HG03108 (cell line): ENCODE measurements at regions not wholly inside any gene's neighbourhood (a gene's known extent, or its start where the extent isn't known, plus 50 kb on each side); places are given as distances from the start of the nearest gene placed in this dataset.

ENCODE experiments used
- ATAC-seq: cut with Tn5 transposase; IDR thresholded peaks from one replicate; pipeline ENCODE4 v1.9.1; 2021; ENCODE audit warnings: moderate library complexity; ENCODE audit not compliant: unreplicated experiment

GRCh38 chr1:212525479-212526110, 83.0 kb upstream of the ATF3 start:
- ATAC-seq, result no peak

- no peak for ATAC-seq
Observed at GRCh38 chr1:212526111-212526491, 82.5 kb upstream of the ATF3 start.

DNA sequence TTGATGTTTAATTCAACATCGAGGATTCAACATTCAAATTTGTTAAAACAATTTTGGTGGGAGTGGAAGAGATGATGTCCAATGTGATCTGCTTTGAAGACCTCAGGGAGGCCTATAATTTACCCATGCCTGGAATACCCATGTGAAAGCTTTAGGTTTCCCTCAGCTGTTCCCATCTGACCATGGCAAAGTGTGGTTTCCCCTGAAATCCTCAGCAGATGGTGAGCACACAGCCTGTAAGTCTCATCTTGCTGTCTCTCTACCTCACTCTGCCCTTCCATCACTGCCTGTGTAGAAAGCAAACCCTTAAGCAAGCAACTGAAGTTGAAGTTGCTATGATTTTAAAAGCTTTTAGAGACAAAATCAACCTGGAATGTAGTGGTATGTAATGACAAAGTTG, 80.1 kb upstream of the ATF3 start:
- ATAC-seq, result no peak

DNA sequence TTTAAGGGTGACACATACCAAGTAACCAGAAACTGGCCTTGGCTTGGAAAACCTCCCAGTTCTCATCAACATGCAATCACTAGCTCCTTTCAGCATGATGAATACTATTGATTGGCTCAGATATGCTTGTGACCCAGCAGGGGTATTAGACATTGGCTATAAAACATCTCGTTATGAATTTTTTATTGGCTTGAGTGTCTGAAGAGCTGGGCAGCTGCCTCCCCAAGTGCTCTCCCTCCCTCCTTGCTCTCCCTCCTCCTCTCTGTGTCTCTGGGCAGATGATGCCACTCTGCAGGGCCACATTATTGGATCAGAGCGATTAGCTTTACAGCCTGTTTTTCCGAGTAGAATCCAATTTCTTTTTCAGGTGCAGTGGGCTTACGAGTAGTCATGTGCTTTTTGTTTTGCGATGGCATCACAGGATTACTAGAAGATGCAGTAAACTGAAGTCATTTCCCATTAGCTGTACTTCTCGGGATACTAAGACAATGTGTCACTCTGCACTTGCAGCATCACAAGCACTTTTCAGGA, 79.3 kb upstream of the ATF3 start:
- ATAC-seq, result no peak

DNA sequence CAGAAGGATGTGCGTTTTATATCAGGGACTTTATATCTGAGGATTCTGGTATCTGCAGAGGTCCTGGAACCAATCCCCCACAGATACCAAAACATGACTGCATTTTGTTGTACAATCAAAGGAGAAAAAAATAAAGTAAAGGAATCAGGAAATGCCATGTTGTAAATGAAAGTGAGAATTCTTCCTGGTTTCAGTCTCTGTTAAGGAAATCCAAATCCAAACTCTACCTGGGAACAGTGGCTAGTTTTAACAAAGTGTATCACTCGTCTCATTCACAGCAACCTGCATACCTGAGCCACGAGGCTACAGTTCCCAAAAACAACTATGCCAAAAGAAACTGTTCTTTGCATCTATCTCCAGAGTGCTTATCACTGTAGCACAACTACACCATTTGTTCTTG, 77.3 kb upstream of the ATF3 start:
- no peak for ATAC-seq

GRCh38 chr1:212531796-212532195, 76.8 kb upstream of the ATF3 start:
- no peak for ATAC-seq

DNA sequence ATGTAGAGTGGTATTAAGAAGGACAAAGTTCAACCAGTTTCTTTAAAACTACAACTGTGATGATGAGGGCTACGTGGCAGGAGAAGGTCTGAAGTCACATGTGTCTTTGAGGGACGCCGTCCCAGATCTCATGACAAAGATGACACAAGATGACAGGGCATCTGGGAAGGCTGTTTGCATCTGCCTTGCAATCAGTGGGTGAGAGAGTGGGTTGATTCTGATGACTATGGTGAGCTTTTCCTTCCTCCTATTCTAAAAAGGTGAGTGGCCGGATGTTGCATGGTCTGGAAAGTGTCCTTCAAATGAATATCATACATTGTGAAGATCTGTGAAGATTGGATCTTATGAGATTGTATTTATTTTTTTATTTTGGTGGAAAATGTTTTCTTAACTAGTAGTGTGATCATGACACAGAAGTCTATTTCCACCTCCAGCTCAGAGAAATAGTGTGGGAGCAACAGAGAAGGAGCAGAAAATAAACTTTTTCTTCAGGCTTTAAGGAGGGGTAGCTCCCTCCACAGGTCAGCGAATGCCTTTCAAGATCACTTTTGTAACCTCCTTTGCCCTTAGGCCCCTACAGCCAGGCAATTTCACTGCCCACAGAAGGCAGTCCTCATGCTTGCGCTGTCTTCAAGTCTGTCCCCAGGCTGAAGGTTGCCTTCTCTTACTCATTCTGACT, 76.0 kb upstream of the ATF3 start:
- ATAC-seq, result no peak

DNA sequence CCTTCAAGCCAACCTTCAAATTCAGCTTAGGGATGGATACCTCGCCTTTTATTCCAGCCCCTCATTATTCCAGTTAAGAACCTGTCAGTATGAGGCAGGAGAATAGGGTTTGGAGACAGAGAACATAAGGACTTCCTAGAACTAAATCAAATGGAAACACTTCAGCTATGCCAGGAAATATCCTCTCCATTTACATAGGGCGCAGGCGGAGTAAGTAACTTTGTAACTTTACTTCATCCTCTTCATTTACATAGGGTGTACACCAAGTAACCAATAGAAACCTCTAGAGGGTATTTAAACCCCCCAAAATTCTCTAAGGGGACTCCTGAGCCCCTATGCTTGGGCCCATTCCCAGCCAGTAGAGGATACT, 75.4 kb upstream of the ATF3 start:
- no peak for ATAC-seq

- no peak for ATAC-seq
Observed at GRCh38 chr1:212536586-212536985, 72.0 kb upstream of the ATF3 start.

GRCh38 chr1:212537610-212538009, 71.0 kb upstream of the ATF3 start:
- no peak for ATAC-seq

DNA sequence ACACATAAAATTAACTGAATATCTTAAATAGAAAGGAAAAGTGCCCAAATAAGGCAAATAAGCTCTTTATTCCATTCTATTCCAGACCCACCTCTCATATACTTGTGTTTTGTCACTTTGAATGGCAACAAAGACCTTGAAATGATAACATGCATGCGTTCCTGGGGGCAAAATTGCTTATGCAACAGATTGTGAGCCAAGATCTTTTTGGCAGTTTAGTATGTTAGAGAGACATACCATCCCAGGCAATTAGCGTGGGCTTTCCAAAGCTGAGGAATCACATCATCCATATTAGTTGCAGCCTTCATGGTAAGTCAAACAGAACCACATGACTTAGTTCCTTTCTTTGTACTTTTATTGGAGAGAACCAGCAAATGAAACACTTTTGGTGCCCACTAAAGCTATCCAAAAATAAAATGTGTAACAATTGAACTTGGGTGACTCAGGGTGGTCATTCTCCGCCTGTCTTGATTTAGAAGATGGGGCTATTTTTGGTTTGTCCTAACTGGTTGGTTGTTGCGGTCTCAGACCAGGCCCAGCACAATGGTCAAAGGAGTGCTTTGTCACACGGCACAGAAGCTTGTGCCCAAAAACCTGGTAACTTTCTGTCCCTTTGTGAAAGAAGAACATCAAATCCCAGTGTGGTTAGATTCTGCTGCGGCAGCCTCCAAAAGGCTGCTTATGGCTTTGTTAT, 68.7 kb upstream of the ATF3 start:
- no peak for ATAC-seq

GRCh38 chr1:212542761-212543187, 65.8 kb upstream of the ATF3 start:
- no peak for ATAC-seq

DNA sequence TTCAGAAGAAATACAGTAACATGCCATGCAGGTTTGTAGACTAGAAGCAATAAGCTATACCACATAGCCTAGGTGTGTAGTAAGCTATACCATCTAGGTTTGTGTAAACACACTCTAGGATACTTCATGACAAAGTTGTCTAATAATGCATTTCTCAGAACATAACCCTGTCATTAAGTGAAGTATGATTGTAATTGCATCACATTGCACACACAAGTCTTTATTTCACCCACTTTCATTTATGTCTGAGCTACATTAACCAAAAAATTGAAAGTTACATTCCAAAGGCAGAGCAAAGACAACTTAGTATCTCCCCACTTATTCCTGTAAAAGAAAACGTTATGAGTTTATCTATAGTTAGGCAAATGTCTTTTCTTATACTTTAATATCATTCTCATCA, 64.5 kb upstream of the ATF3 start:
- ATAC-seq, result no peak

GRCh38 chr1:212545941-212546635, 62.5 kb upstream of the ATF3 start:
- no peak for ATAC-seq

- ATAC-seq, result no peak
Observed at GRCh38 chr1:212549503-212550017, 59.0 kb upstream of the ATF3 start.

GRCh38 chr1:212551929-212552328, 56.6 kb upstream of the ATF3 start:
- ATAC-seq, result no peak

- ATAC-seq, result no peak
Observed at GRCh38 chr1:212553676-212554075, 54.9 kb upstream of the ATF3 start.

- ATAC-seq, result no peak
Observed at GRCh38 chr1:212554401-212554800, 54.2 kb upstream of the ATF3 start.

DNA sequence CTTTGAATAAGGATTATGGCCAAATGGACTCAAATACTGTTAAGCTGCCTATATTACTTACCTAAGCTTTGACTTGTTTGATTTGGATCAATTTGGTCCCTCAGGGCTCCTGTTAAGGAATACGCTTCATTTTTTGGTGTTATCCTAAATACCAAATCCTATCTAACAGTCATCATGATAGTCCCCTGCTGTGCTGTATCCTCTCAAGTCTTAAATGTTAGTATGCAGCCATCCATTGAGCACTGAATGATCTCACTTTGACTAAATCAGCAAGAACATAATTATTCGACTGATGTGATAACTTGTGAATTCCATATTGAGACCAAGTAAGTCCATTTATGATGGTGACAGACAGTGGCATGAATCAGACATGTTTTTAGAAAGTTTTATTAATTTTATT, 53.1 kb upstream of the ATF3 start:
- ATAC-seq, result no peak

DNA sequence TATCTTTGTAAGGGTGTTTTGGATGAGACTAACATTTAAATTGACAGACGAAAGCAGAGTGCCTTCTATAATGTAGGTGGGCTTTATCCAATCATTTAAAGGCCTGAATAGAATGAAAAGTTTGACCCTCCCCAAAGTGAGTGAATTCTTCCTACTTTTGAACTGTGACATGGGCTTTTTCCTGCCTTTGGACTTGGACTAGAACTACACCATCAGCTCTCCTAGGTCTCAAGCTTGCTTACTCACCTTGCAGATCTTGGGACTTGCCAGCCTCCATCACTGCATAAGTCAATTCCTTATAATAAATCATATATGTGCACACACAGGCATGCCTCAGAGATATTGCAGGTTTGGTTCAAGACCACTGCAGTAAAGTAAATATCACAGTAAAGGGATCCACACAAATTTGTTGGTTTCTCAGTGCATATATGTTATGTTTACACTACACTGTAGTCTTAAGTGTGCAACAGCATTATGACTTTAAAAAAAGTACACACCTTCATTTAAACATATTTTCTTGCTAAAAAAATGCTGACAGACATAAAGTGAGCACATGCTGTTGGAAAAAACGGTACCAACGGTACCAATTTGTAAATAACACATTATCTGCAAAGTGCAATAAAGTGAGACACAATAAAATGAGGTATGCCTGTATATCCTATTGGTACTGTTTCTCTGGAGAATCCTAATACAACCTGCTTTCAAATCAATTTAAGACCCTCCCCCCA, 51.6 kb upstream of the ATF3 start:
- ATAC-seq, result no peak
